Upper lobe of left lung (tissue), 6 donors: ENCODE measurements at regions not wholly inside any gene's neighbourhood (a gene's known extent, or its start where the extent isn't known, plus 50 kb on each side); places are given as distances from the start of the nearest gene placed in this dataset.

Source experiments
- ATAC-seq, 2 donors: fragments of 200-7000 bp; cut with Tn5 transposase; one replicate each; pipeline ENCODE4 v1.9.1; 2022; ENCODE audit warnings: mild to moderate bottlenecking in 2 of 2, moderate library complexity in 2 of 2; ENCODE audit not compliant: low FRiP score in 2 of 2
- DNase-seq, 2 donors: peaks; one replicate each; pipeline ENCODE4 v3.0.0-alpha.2; 2019 to 2020
- H3K27ac ChIP-seq, 4 donors: fragments of 200-600 bp; sonication (generic); one replicate each; pipeline ENCODE4 v1.5.1; 2016 to 2019
- H3K27me3 ChIP-seq, 4 donors: fragments of 200-600 bp; sonication (generic); one replicate each; pipeline ENCODE4 v1.5.1; 2017 to 2019
- H3K36me3 ChIP-seq, 4 donors: fragments of 200-600 bp; sonication (generic); one replicate each; pipeline ENCODE4 v1.5.1; 2016 to 2019
- H3K4me1 ChIP-seq, 4 donors: fragments of 200-600 bp; sonication (generic); one replicate each; pipeline ENCODE4 v1.5.1; 2018 to 2019
- H3K4me3 ChIP-seq, 4 donors: fragments of 200-600 bp; sonication (generic); one replicate each; pipeline ENCODE4 v1.5.1; 2017 to 2019; ENCODE audit warnings: mild to moderate bottlenecking in 2 of 4, moderate library complexity in 1 of 4
- H3K9me3 ChIP-seq, 4 donors: fragments of 200-600 bp; sonication (generic); one replicate each; pipeline ENCODE4 v1.5.1; 2018 to 2019
- EP300 ChIP-seq, 4 donors: sonication (generic); formaldehyde crosslinking; IDR thresholded peaks; one replicate each; pipeline ENCODE4 v1.5.1; 2017; ENCODE audit warnings: antibody characterized with exemption in 4 of 4, control low read depth in 2 of 4
- POLR2A ChIP-seq, 4 donors: fragments of 450-650 bp; IDR thresholded peaks; one replicate each; pipeline ENCODE4 v1.5.1; 2016 to 2017; ENCODE audit warnings: antibody characterized with exemption in 4 of 4, mild to moderate bottlenecking in 2 of 4
- POLR2AphosphoS5 ChIP-seq, 2 donors: sonication (generic); formaldehyde crosslinking; IDR thresholded peaks; one replicate each; pipeline ENCODE4 v1.5.1; 2017; ENCODE audit warnings: antibody characterized with exemption in 2 of 2
- WGBS, 2 donors: methylation state at CpG; one replicate each; pipeline ENCODE4 v1.1.5; 2017 to 2018; 5-methylcytosine and 5-hydroxymethylcytosine counted together
- TF ChIP-seq, protein P1 (sequence below), 6 experiments: fragments of 450-650 bp in 4 of 6; fragments of 200-600 bp in 2 of 6; sonication (generic) in 2 of 6; IDR thresholded peaks; one replicate each; pipeline ENCODE4 v1.5.1; 2016 to 2019; ENCODE audit warnings: antibody characterized with exemption in 6 of 6
- donor health status: DM: no; HTN: no; CAD: no; lungs with moderate emphysema.
- donor health status: DM: no; HTN: yes; CAD: no; lungs with severe emphysema.

GRCh38 chr14:25122843-25123242, 72.9 kb upstream of the STXBP6 start:
- DNase-seq (no peak), ATAC-seq (no peak)
- no peaks in the 10 kb centered on the region for H3K9me3 ChIP-seq
- H3K4me3 ChIP-seq = no peak overlapping the region
- no peaks in the 10 kb centered on the region for H3K27me3 ChIP-seq
- H3K4me1 ChIP-seq = no peaks in the 10 kb centered on the region
- 90% methylated on average over 3 of the region's 3 CpGs for WGBS, 2 donors
- TF ChIP-seq, protein P1, sequence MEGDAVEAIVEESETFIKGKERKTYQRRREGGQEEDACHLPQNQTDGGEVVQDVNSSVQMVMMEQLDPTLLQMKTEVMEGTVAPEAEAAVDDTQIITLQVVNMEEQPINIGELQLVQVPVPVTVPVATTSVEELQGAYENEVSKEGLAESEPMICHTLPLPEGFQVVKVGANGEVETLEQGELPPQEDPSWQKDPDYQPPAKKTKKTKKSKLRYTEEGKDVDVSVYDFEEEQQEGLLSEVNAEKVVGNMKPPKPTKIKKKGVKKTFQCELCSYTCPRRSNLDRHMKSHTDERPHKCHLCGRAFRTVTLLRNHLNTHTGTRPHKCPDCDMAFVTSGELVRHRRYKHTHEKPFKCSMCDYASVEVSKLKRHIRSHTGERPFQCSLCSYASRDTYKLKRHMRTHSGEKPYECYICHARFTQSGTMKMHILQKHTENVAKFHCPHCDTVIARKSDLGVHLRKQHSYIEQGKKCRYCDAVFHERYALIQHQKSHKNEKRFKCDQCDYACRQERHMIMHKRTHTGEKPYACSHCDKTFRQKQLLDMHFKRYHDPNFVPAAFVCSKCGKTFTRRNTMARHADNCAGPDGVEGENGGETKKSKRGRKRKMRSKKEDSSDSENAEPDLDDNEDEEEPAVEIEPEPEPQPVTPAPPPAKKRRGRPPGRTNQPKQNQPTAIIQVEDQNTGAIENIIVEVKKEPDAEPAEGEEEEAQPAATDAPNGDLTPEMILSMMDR (IDR thresholded peaks at IDR 0.05) = no peak
- H3K27ac ChIP-seq = no peak overlapping the region
- no peaks in the 10 kb centered on the region for H3K36me3 ChIP-seq

GRCh38 chr14:25122211-25122610, 72.3 kb upstream of the STXBP6 start:
- Histone ChIP-seq H3K4me3 (no peak overlapping the region), H3K9me3 (no peaks in the 10 kb centered on the region), H3K36me3 (no peaks in the 10 kb centered on the region), H3K27ac (no peak overlapping the region), H3K27me3 (no peaks in the 10 kb centered on the region), H3K4me1 (no peaks in the 10 kb centered on the region)
- WGBS, 2 donors = 80 to 82% methylated on average over 5 of the region's 5 CpGs
- ATAC-seq (peak in 1 of 2 donors; percentile 68), DNase-seq (no peak)
- TF ChIP-seq POLR2AphosphoS5 (IDR thresholded peaks at IDR 0.05) = no peak
- TF ChIP-seq, protein P1 (IDR thresholded peaks at IDR 0.05) = no peak
- no peak for TF ChIP-seq EP300 (IDR thresholded peaks at IDR 0.05)
- no peak for TF ChIP-seq POLR2A (IDR thresholded peaks at IDR 0.05)

DNA sequence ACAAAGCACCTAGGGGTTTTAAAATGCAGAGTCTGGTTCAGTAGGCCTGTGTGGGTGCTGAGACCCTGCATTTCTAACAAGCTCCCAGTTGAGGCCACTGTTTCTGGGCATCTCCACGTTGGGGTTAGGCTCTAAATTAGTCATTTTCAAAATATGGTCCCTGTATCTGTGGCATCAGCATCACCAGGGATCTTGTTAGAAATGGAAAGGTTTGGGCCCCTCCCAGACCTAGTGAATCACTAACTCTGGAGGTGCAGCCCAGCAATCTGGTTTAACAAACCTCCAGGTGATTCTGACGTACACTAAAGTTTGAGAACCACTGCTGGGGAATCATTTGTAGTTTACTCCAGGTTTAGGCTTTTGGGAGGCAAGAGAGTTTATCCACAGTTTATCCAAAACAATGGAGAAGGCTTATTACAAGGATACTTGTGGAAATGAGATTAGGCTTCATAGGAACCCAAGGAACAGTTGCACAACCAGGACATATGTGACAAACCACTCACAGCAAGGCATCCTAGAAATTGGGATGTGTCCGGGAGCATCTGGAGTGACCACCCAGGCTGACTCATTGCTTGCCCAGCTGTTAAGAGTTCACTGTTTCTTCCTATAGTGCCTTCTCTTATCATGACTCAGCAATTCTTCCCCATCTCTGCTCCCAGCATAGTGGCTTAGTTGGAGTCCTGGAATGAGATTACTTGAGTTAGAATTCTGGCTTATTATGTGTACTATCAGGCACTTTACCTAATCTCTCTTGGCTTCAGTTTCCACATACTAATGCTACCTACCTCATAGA, 71.6 kb upstream of the STXBP6 start:
- 78 to 85% methylated on average over 3 of the region's 3 CpGs for WGBS, 2 donors
- peak in 1 of 2 donors; percentile 85 for ATAC-seq
- TF ChIP-seq EP300 (IDR thresholded peaks at IDR 0.05) = no peak

DNA sequence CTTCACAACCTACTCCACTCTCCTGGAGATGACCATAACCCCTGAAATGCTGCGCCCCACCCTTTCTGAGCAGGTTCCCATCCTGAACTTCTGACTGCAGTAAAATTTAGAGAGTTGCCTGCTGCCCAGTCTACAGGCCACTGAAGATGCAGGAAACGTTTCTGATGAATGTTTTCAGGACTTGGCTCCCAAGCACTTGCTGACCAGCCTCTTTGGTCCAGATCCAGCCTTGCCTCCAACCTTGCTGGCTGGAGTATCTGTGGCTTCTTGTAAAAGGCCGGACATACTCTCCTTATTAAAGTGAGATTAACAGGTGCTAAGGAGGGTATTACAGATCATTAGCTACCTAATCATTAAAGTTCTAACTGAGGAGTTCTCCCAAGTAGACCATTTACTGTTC, 70.3 kb upstream of the STXBP6 start:
- DNase-seq (no peak), ATAC-seq (no peak)
- Histone ChIP-seq H3K4me3 (no peak overlapping the region), H3K27ac (no peak overlapping the region), H3K9me3 (no peaks in the 10 kb centered on the region), H3K36me3 (no peaks in the 10 kb centered on the region), H3K4me1 (no peaks in the 10 kb centered on the region), H3K27me3 (no peaks in the 10 kb centered on the region)
- TF ChIP-seq EP300 (IDR thresholded peaks at IDR 0.05) (no peak), POLR2AphosphoS5 (IDR thresholded peaks at IDR 0.05) (no peak), POLR2A (IDR thresholded peaks at IDR 0.05) (no peak)
- TF ChIP-seq, protein P1 (IDR thresholded peaks at IDR 0.05) = no peak
- WGBS, 2 donors = 56 to 70% methylated on average over 3 of the region's 3 CpGs

More for the DNA sequence above, 71.6 kb upstream of the STXBP6 start:
- Histone ChIP-seq H3K4me1 (no peaks in the 10 kb centered on the region), H3K9me3 (no peaks in the 10 kb centered on the region), H3K27ac (no peak overlapping the region), H3K27me3 (no peaks in the 10 kb centered on the region), H3K4me3 (no peak overlapping the region), H3K36me3 (no peaks in the 10 kb centered on the region)
- DNase-seq = no peak

- WGBS, 2 donors = 90 to 94% methylated on average over 2 of the region's 2 CpGs
- TF ChIP-seq POLR2AphosphoS5 (IDR thresholded peaks at IDR 0.05) (no peak), POLR2A (IDR thresholded peaks at IDR 0.05) (no peak), EP300 (IDR thresholded peaks at IDR 0.05) (no peak)
- TF ChIP-seq, protein P1 (IDR thresholded peaks at IDR 0.05) = no peak
- ATAC-seq = no peak
- Histone ChIP-seq H3K27me3 (no peaks in the 10 kb centered on the region), H3K4me3 (no peak overlapping the region), H3K4me1 (no peaks in the 10 kb centered on the region), H3K9me3 (no peaks in the 10 kb centered on the region), H3K27ac (no peak overlapping the region), H3K36me3 (no peaks in the 10 kb centered on the region)
- DNase-seq = no peak
Observed at GRCh38 chr14:25118671-25119070, 68.7 kb upstream of the STXBP6 start.
